ENCODE measurements at regions not wholly inside any gene's neighbourhood (a gene's known extent, or its start where the extent isn't known, plus 50 kb on each side); places are given as distances from the start of the nearest gene placed in this dataset.
"Not testable (repeated sequence)": the region's sequence is repeated elsewhere in the genome, so short reads cannot be mapped to it uniquely, and the experiment has no call there.

GRCh38 chr7:89602984-89603383 is 551.3 kb upstream of the STEAP1 start:
- ChIA-PET POLR2A (no interaction called here), CTCF (no interaction called here)
- Histone ChIP-seq H3K27me3 (ENCODE audit: control insufficient read depth, insufficient read depth, low read length) (no peaks in the 10 kb centered on the region), H3K4me3 (ENCODE audit: low read depth, low read length) (no peak overlapping the region), H3K36me3 (ENCODE audit: control insufficient read depth, insufficient read depth, low read length) (no peaks in the 10 kb centered on the region)
- no peak for TF ChIP-seq CTCF (IDR thresholded peaks at IDR 0.05; ENCODE audit: insufficient read depth, low read depth, low read length)
- no peak for DNase-seq (ENCODE audit: low read depth)

- ChIA-PET CTCF (interaction anchor here (1.2 kb wide), 1 partner anchor 19 kb away, joined by 3 read pairs; no protein-coding TSS in a partner anchor), POLR2A (no interaction called here)
- no peak for TF ChIP-seq CTCF (IDR thresholded peaks at IDR 0.05; ENCODE audit: insufficient read depth, low read depth, low read length)
- H3K36me3 ChIP-seq (ENCODE audit: control insufficient read depth, insufficient read depth, low read length): no peaks in the 10 kb centered on the region
- no peaks in the 10 kb centered on the region for H3K27me3 ChIP-seq (ENCODE audit: control insufficient read depth, insufficient read depth, low read length)
- no peak overlapping the region for H3K4me3 ChIP-seq (ENCODE audit: low read depth, low read length)
- no peak for DNase-seq (ENCODE audit: low read depth)
Measured at GRCh38 chr7:89605362-89605761, 548.9 kb upstream of the STEAP1 start.

- no peaks in the 10 kb centered on the region for H3K27me3 ChIP-seq (ENCODE audit: control insufficient read depth, insufficient read depth, low read length)
- H3K36me3 ChIP-seq (ENCODE audit: control insufficient read depth, insufficient read depth, low read length): no peaks in the 10 kb centered on the region
- no peak for TF ChIP-seq CTCF (IDR thresholded peaks at IDR 0.05; ENCODE audit: insufficient read depth, low read depth, low read length)
- ChIA-PET CTCF (interaction anchor here (0.7 kb wide), 1 partner anchor 16 kb away, joined by 3 read pairs; no protein-coding TSS in a partner anchor), POLR2A (no interaction called here)
- no peak overlapping the region for H3K4me3 ChIP-seq (ENCODE audit: low read depth, low read length)
- no peak for DNase-seq (ENCODE audit: low read depth)
Measured at GRCh38 chr7:89606511-89606910, 547.8 kb upstream of the STEAP1 start.

- ChIA-PET POLR2A (no interaction called here), CTCF (no interaction called here)
- DNase-seq (ENCODE audit: low read depth): no peak
- Histone ChIP-seq H3K27me3 (ENCODE audit: control insufficient read depth, insufficient read depth, low read length) (no peaks in the 10 kb centered on the region), H3K4me3 (ENCODE audit: low read depth, low read length) (no peak overlapping the region), H3K36me3 (ENCODE audit: control insufficient read depth, insufficient read depth, low read length) (no peaks in the 10 kb centered on the region)
- no peak for TF ChIP-seq CTCF (IDR thresholded peaks at IDR 0.05; ENCODE audit: insufficient read depth, low read depth, low read length)
Measured at GRCh38 chr7:89607792-89608191, 546.5 kb upstream of the STEAP1 start.

DNA sequence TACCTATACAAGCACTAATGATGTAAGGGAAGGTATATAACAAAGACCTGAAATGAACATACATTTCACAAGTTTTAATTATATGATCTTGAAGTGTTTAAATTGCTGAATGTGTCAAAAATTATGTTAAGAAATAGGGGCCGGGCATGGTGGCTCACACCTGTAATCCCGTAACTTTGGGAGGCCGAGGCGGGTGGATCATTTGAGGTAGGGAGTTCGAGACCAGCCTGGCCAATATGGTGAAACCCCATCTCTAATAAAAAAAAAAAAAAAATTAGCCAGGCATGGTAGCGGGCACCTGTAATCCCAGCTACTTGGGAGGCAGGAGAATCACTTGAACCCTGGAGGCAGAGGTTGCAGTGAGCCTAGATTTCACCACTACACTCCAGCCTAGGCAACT is 537.4 kb upstream of the STEAP1 start:
- CTCF ChIA-PET; H3K4me3 ChIP-seq (ENCODE audit: low read depth, low read length); H3K36me3 ChIP-seq (ENCODE audit: control insufficient read depth, insufficient read depth, low read length); POLR2A ChIA-PET; H3K27me3 ChIP-seq (ENCODE audit: control insufficient read depth, insufficient read depth, low read length); DNase-seq (ENCODE audit: low read depth): not testable (repeated sequence)

GRCh38 chr7:89618274-89618673 is 536.0 kb upstream of the STEAP1 start:
- H3K27me3 ChIP-seq (ENCODE audit: control insufficient read depth, insufficient read depth, low read length): no peaks in the 10 kb centered on the region
- H3K4me3 ChIP-seq (ENCODE audit: low read depth, low read length): no peak overlapping the region
- no peak for TF ChIP-seq CTCF (IDR thresholded peaks at IDR 0.05; ENCODE audit: insufficient read depth, low read depth, low read length)
- ChIA-PET POLR2A (no interaction called here), CTCF (no interaction called here)
- H3K36me3 ChIP-seq (ENCODE audit: control insufficient read depth, insufficient read depth, low read length): no peaks in the 10 kb centered on the region
- DNase-seq (ENCODE audit: low read depth): no peak
